Stimulated activated naive B cell treated with anti-CD40 and anti-IgM and Interleukin-4, amounts not matched to agents 10 μg/mL and 1 μg/mL and 100 μg/mL, for 72 hours (primary cell): ENCODE measurements at regions not wholly inside any gene's neighbourhood (a gene's known extent, or its start where the extent isn't known, plus 50 kb on each side); places are given as distances from the start of the nearest gene placed in this dataset.
A peak's percentile ranks its signal among the peaks of the same experiment; 100 is the strongest.

ENCODE experiments used
- ATAC-seq, 2 donors: fragments of 150-1000 bp; cut with Tn5 transposase; replicated peaks; 2 replicates each; pipeline ENCODE4 v1.10.0; 2021; ENCODE audit warnings: moderate library complexity in 1 of 2
- DNase-seq: peaks from one replicate; pipeline ENCODE4 v3.0.0; 2021
- H3K27ac Mint-ChIP-seq: one replicate; pipeline ENCODE4 v1.8.0; 2022; ENCODE audit warnings: mild to moderate bottlenecking, mixed read lengths
- H3K27me3 Mint-ChIP-seq, 2 donors: one replicate each; pipeline ENCODE4 v1.8.0; 2022; ENCODE audit warnings: mixed read lengths in 2 of 2
- H3K36me3 Mint-ChIP-seq, 2 donors: one replicate each; pipeline ENCODE4 v1.8.0; 2022; ENCODE audit warnings: mixed read lengths in 2 of 2, mild to moderate bottlenecking in 1 of 2
- H3K4me1 Mint-ChIP-seq, 2 donors: one replicate each; pipeline ENCODE4 v1.8.0; 2022; ENCODE audit warnings: mixed read lengths in 2 of 2, mild to moderate bottlenecking in 1 of 2
- H3K4me3 Mint-ChIP-seq, 2 donors: one replicate each; pipeline ENCODE4 v1.8.0; 2022; ENCODE audit warnings: mild to moderate bottlenecking in 2 of 2, mixed read lengths in 2 of 2, moderate library complexity in 1 of 2
- H3K9me3 Mint-ChIP-seq, 2 donors: one replicate each; pipeline ENCODE4 v1.8.0; 2022; ENCODE audit warnings: mixed read lengths in 2 of 2, mild to moderate bottlenecking in 1 of 2

DNA sequence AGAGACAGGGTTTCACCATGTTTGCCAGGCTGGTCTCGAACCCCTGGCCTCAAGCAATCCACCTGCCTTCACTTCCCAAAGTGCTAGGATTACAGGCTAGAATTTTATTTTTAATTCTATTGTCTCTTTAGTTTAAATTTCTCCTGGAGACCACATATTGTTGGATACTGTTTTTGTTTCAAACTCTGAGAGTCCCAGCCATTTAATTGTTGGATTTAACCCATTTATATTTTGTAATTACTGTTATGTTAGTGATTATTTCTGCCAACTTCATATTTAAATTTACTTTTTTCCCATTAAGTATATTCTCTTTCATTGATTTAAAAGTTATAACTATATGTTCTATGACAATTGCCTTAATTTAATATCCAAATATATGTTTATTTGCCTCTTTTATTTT, 185.6 kb downstream of the ZNF248 start:
- H3K4me3 Mint-ChIP-seq: no peak overlapping the region
- DNase-seq: no peak
- H3K27ac Mint-ChIP-seq: no peak overlapping the region
- no peaks in the 10 kb centered on the region for H3K36me3 Mint-ChIP-seq
- H3K4me1 Mint-ChIP-seq: no peaks in the 10 kb centered on the region
- H3K27me3 Mint-ChIP-seq: no peaks in the 10 kb centered on the region
- ATAC-seq: no peak
- peaks cover 16 to 22% of the 10 kb centered on the region in 2 donors for H3K9me3 Mint-ChIP-seq

DNA sequence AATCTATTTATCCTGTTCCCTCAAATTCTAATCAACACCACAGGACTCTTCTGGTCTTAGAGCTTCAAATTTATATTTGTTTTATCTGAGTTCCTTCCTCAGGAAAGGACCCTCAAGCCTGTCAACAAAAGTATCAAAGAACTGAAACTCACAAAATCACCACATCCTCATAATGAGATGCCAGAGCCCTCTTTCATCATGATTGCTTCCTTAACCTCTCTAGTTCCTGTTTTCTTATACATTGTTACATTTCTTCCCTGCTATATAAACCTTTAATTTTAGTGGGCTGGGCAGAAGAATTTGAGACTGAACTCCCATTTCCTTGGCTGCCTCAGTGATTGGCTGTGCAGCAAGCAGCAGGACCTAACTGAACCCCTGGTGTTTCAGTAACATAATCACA, 189.7 kb downstream of the ZNF248 start:
- Mint-ChIP-seq H3K9me3 (peaks cover 21 to 32% of the 10 kb centered on the region in 2 donors), H3K36me3 (no peaks in the 10 kb centered on the region), H3K4me3 (no peak overlapping the region), H3K27ac (no peak overlapping the region), H3K27me3 (no peaks in the 10 kb centered on the region), H3K4me1 (no peaks in the 10 kb centered on the region)
- peak; percentile 53 for ATAC-seq
- no peak for DNase-seq

DNA sequence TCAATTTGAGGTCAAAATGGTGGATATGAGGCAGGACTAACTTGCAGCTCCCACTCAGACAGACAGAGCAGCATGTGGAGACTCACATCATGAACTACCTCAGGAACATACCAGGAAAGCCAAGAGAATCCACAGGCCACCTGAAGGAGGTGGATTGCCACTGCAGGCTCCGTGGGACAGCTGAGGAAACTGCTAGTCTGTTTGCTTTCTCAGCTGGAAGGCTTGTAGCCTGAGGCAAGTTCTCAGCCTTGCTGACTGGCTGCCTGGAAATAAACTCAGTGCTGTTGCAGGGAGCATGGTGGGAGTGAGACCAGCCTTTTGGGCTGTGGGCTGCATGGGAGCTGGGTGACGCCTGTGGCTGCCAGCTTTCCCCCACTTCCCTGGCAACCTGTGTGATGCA, 202.9 kb downstream of the ZNF248 start:
- no peak for ATAC-seq
- Mint-ChIP-seq H3K27ac (no peak overlapping the region), H3K27me3 (no peaks in the 10 kb centered on the region), H3K4me3 (no peak overlapping the region), H3K4me1 (no peaks in the 10 kb centered on the region), H3K9me3 (peaks cover 21 to 22% of the 10 kb centered on the region in 2 donors), H3K36me3 (no peaks in the 10 kb centered on the region)
- no peak for DNase-seq

DNA sequence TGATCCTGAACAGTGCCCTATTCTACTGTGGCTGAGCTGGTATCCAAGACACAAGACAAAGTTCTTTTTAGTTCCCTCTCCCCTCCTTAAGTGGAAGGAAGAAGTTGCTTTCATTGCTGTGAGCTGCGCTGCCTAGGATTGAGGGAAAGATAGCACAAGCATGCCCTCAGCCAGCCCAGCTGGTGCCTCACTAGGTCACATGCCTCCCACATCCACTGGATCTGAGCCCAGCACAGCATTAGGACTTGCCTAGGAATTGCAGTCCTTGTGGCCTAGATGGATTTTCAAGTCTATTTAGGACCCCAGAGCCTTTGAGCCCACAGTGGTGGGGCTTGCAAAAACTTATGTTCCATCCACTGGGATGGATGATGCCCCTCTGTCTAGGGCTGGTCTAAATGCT, 214.2 kb downstream of the ZNF248 start:
- H3K4me1 Mint-ChIP-seq: no peaks in the 10 kb centered on the region
- H3K27ac Mint-ChIP-seq: no peak overlapping the region
- H3K27me3 Mint-ChIP-seq: no peaks in the 10 kb centered on the region
- H3K36me3 Mint-ChIP-seq: no peaks in the 10 kb centered on the region
- no peak overlapping the region for H3K4me3 Mint-ChIP-seq
- H3K9me3 Mint-ChIP-seq: peaks cover 10 to 12% of the 10 kb centered on the region in 2 donors
- DNase-seq: no peak
- no peak for ATAC-seq

DNA sequence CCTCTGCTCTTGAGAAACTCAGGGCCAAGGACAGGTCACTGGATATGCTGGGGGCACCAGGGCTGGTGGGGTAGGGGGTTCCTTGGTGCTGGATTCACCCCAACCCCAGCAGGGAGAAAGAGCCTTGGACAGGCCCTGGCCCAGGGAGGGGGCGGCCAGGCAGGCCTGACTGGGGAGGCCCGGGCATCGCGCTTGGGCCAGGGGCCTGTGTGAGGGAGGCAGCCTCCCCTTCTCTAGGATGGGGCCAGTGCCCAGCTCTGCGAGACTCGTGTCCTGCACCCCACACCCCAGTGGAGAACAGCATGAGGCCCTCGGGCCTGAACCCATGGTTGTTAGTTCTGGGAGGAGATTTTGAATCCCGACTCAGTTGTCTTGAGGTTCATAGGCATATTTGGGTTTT, 217.1 kb downstream of the ZNF248 start:
- H3K36me3 Mint-ChIP-seq: no peaks in the 10 kb centered on the region
- no peaks in the 10 kb centered on the region for H3K27me3 Mint-ChIP-seq
- H3K4me3 Mint-ChIP-seq: no peak overlapping the region
- DNase-seq: no peak
- H3K27ac Mint-ChIP-seq: no peak overlapping the region
- H3K9me3 Mint-ChIP-seq: peaks cover 17 to 27% of the 10 kb centered on the region in 2 donors
- ATAC-seq: no peak
- H3K4me1 Mint-ChIP-seq: no peaks in the 10 kb centered on the region

DNA sequence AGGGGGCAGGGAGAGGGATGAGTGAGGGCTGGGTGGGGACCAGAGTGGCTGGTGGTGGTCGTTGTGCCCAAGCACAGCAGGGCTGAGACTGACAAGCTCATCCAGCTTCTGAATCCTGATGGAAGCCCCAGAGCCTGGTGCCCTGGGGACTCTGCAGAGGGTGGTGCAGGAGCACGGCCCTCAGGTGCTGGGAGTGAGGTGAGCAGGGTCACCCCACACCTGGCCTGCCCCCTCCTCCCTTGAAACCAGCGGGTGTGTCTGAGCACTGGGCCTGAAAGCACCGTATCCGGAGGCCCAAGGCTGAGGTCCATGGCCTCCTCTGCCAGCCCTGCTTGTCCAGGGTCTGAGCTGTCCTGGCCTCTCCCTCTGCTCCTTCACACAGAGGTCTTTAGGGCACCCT, 218.2 kb downstream of the ZNF248 start:
- Mint-ChIP-seq H3K4me3 (no peak overlapping the region), H3K27me3 (no peaks in the 10 kb centered on the region), H3K9me3 (peaks cover 20 to 27% of the 10 kb centered on the region in 2 donors), H3K4me1 (no peaks in the 10 kb centered on the region), H3K36me3 (no peaks in the 10 kb centered on the region), H3K27ac (no peak overlapping the region)
- ATAC-seq: no peak
- no peak for DNase-seq

DNA sequence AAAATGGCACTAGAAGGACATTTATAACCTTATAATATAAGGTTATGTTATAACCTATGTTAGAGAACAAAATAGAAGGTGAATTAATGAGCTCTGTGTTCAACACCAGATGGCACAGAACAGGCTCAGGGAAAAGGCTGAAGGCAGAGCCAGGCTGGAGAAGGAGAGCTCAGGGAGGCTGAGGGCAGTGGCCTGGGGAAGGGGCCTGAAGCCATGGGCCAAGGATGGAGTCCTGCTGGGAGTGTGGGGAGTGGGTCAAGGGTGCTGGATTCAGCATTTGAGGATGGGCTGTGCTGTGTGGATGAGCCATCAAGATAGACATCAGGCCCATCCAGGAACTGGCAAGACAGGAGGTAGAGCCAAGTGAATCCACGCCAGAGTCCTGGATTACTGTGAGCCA, 218.8 kb downstream of the ZNF248 start:
- Mint-ChIP-seq H3K36me3 (no peaks in the 10 kb centered on the region), H3K27ac (no peak overlapping the region), H3K27me3 (no peaks in the 10 kb centered on the region), H3K4me3 (no peak overlapping the region), H3K9me3 (peaks cover 19 to 27% of the 10 kb centered on the region in 2 donors), H3K4me1 (no peaks in the 10 kb centered on the region)
- DNase-seq (no peak), ATAC-seq (no peak)

DNA sequence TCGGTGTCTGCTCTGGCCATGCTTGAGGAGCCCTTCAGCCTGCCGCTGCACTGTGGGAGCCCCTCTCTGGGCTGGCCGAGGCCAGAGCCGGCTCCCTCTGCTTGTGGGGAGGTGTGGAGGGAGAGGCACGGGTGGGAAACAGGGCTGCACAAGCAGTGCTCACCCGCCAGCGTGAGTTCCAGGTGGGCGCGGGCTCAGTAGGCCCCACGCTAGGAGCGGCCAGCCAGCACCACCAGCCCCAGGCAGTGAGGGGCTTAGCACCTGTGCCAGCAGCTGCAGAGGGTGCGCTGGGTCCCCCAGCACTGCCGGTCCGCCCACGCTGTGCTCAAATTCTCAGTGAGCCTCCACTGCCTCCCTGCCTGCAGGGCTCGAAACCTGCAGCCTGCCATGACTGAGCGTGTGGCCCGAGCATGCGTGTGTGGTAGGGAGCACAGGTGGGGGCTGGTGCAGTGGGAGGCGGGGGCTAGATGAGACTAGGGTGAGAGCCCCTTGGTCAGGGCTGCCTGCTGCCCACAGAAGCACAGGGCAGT, 223.0 kb downstream of the ZNF248 start:
- Mint-ChIP-seq H3K27ac (no peak overlapping the region), H3K9me3 (peaks cover 18 to 26% of the 10 kb centered on the region in 2 donors), H3K4me1 (no peaks in the 10 kb centered on the region), H3K4me3 (no peak overlapping the region), H3K36me3 (no peaks in the 10 kb centered on the region), H3K27me3 (no peaks in the 10 kb centered on the region)
- ATAC-seq: no peak
- DNase-seq: no peak

DNA sequence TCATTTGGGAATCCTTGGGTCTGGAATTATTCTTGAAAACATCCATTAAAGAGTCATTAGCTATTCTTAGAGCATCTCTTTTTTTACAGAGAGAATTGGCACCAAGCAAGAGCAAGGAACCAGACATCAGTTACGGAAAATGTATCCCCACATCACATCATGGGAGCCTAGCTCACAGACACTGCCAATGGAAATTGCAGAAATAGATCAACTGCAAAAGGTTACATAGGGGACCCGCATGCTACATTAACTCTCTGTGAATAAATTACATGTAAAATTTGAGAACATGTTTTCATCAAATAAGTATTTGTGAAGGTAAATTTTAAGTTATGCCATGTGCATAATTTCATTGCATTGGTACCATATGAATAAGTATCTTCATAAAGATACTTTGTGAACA, 224.8 kb downstream of the ZNF248 start:
- no peaks in the 10 kb centered on the region for H3K27me3 Mint-ChIP-seq
- H3K9me3 Mint-ChIP-seq: peaks cover 15 to 20% of the 10 kb centered on the region in 2 donors
- no peaks in the 10 kb centered on the region for H3K36me3 Mint-ChIP-seq
- no peak overlapping the region for H3K4me3 Mint-ChIP-seq
- no peak overlapping the region for H3K27ac Mint-ChIP-seq
- DNase-seq (no peak), ATAC-seq (no peak)
- no peaks in the 10 kb centered on the region for H3K4me1 Mint-ChIP-seq

DNA sequence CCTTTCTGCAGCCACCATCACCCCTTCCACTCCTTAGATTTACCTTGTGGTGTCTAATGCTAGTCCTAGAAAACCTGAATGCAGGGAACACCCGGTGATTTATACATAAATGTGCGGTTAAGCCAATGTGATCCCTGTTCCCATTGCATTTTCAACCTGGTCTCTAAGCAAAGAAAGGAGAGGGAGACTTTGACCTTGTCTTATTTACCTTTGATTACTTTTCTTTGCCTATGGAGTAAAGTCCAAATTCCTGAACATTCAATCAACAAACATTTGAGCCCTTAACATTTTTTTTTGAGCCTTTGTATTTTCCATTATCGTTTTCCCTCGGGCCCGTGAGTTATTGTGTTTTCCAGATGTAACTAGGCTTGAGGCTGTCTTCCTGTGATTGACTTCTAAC, 233.9 kb downstream of the ZNF248 start:
- Mint-ChIP-seq H3K4me1 (no peaks in the 10 kb centered on the region), H3K9me3 (peaks cover 15 to 26% of the 10 kb centered on the region in 2 donors), H3K4me3 (no peak overlapping the region), H3K27me3 (no peaks in the 10 kb centered on the region), H3K27ac (no peak overlapping the region), H3K36me3 (no peaks in the 10 kb centered on the region)
- ATAC-seq: no peak
- no peak for DNase-seq

DNA sequence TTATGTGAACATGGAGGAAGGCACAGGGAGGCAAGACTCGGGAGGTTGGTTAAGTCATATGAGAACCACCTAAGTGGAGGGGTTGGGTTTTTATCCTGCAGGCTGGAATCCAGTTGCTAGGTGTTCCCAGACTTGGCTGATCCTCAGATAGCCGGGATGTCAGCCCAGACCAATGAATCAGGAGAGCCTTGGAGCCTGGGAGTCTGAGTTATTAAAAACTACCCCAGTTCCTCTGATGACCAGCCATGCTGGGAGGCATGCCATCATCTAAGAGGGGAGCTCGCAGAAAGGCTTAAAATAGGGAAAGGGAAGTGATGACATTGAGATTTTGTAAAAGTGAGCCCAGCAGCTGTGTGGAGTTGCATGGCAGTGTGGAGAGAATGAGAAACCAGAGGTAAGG, 238.1 kb downstream of the ZNF248 start:
- ATAC-seq (no peak), DNase-seq (no peak)
- Mint-ChIP-seq H3K27ac (no peak overlapping the region), H3K4me1 (no peaks in the 10 kb centered on the region), H3K36me3 (no peaks in the 10 kb centered on the region), H3K4me3 (no peak overlapping the region), H3K9me3 (peaks cover 18 to 19% of the 10 kb centered on the region in 2 donors), H3K27me3 (no peaks in the 10 kb centered on the region)

DNA sequence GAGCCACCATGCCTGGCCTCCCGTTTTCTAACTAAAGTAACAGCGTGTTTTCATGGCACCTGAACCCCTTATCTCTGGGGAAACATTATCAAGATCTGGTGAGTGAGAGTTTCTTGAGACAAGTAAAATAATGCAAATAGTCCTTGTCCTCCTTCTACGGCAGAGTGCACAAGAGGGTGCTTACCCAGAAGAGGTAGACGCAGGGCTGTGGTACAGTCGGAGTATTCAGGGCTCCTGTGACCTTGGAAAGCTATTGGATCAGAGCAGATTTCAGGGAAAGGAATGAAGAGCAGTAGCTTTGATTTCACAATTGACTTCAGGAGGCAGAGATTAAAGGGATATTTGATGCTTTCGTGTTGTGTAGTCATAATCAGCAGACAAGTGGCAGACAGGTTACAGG, 269.1 kb downstream of the ZNF248 start:
- Mint-ChIP-seq H3K27ac (no peak overlapping the region), H3K36me3 (no peaks in the 10 kb centered on the region), H3K4me3 (no peak overlapping the region), H3K4me1 (no peaks in the 10 kb centered on the region), H3K27me3 (no peaks in the 10 kb centered on the region), H3K9me3 (peaks cover 7% of the 10 kb centered on the region in 2 donors)
- ATAC-seq: no peak
- no peak for DNase-seq

DNA sequence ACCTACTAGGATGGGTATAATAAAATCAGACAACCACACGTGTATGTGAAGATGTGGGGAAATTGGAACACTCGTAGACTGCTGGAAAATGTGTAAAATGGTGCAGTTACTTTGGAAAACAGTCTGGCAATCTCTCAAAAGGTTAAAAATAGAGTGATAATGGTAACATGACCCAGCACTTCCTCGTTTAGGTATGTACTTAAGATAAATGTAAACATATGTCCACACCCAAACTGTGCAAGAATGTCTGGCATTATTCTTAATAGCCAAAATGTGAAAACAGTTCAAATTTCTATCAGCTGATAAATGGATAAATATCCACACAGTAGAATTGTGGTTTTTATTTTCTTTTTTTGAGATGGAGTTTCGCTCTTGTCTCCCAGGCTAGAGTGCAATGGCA, 272.8 kb downstream of the ZNF248 start:
- ATAC-seq (no peak), DNase-seq (no peak)
- H3K36me3 Mint-ChIP-seq: no peaks in the 10 kb centered on the region

DNA sequence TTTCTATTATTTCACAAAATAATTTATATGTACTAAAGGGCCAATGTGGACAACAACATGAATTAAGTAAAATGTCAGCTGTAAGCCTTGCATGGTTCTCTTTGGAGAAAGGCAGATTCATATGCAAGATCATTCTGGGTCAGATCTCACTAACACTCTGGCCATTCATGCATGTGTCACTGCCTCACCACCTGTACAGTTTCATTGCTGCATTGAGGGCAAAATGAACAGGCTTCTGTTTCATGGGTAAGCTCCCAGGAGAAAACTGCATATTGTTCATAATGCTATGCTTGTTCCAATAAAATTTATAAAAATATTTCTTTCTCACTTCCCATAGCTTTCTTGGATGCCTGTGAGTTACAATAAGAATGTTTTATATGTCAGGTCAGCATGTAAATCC, 275.2 kb downstream of the ZNF248 start:
- Mint-ChIP-seq H3K36me3 (no peaks in the 10 kb centered on the region), H3K4me1 (no peaks in the 10 kb centered on the region), H3K27me3 (no peaks in the 10 kb centered on the region), H3K9me3 (no peaks in the 10 kb centered on the region), H3K27ac (no peak overlapping the region), H3K4me3 (no peak overlapping the region)
- ATAC-seq (no peak), DNase-seq (no peak)

More for the DNA sequence above, 272.8 kb downstream of the ZNF248 start:
- peaks cover 0 to 5% of the 10 kb centered on the region in 2 donors for H3K9me3 Mint-ChIP-seq
- H3K27me3 Mint-ChIP-seq: no peaks in the 10 kb centered on the region
- H3K27ac Mint-ChIP-seq: no peak overlapping the region
- H3K4me1 Mint-ChIP-seq: no peaks in the 10 kb centered on the region
- no peak overlapping the region for H3K4me3 Mint-ChIP-seq

DNA sequence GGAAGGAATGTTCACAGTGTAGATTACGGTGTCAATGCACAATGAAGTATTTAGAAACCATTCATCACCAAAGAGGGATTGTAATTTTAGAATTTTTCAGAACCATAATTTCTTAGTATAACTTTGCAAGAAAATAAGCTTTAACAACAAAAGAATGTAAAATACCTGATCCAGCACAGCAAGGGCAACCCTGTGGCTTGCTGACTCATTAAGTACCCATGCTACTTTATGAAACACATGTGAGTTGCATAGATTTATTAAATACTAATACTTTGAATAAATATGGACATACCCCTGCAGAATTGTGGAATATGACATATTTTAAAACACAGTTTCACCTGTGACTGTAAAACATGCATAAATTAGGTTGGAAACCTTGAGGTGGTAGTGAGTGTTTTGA, 281.3 kb downstream of the ZNF248 start:
- ATAC-seq (no peak), DNase-seq (no peak)
- Mint-ChIP-seq H3K27ac (no peak overlapping the region), H3K36me3 (no peaks in the 10 kb centered on the region), H3K27me3 (no peaks in the 10 kb centered on the region), H3K4me1 (no peaks in the 10 kb centered on the region), H3K9me3 (peaks cover 4 to 6% of the 10 kb centered on the region in 2 donors), H3K4me3 (no peak overlapping the region)

DNA sequence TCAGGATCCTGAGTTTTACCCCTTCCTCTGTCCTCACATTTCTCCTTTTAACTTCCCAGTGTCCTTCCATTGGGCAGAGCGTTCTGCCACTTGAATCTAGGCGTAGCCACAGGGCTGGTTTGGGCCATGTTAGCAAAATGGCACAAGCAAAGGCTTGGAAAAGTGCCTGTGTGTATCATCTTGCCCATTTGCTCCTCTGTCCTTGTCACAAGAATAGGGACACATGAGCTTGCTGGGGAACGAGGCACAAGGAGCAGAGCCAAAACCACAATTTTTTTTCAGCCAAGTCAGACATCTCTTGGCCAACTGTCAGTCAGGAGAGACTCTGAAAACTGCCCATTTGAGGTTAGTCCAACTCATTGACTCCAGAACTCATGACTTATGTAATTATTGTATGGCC, 285.2 kb downstream of the ZNF248 start:
- Mint-ChIP-seq H3K27me3 (no peaks in the 10 kb centered on the region), H3K4me1 (no peaks in the 10 kb centered on the region), H3K9me3 (peaks cover 6 to 10% of the 10 kb centered on the region in 2 donors), H3K27ac (no peak overlapping the region), H3K36me3 (no peaks in the 10 kb centered on the region), H3K4me3 (no peak overlapping the region)
- DNase-seq: no peak
- no peak for ATAC-seq
